Kasumi-1 (cell line): ENCODE measurements at regions not wholly inside any gene's neighbourhood (a gene's known extent, or its start where the extent isn't known, plus 50 kb on each side); places are given as distances from the start of the nearest gene placed in this dataset.
"Not testable (repeated sequence)": the region's sequence is repeated elsewhere in the genome, so short reads cannot be mapped to it uniquely, and the experiment has no call there.

Experiments
- DNase-seq, 2 experiments: peaks; one replicate each; lab custom pipeline; 2025; lab: John Stamatoyannopoulos, UW

DNA sequence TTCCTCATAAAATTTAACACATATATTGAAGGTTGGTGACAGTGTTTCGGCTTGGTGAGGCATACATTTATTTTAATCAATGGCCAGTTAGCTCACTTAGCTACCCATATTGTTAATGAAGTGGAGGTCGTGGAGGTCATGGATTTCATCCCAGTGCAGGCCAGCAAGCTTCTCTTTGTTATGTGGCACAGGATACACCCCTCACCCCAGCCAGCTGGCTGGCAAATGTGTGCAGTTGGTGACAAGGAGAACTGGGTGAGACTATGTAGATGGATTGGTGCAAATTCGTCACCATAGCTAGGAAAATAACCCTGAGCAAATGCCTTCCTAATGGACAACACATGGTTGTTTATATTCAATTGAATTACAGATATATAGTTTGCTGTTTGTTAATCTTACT lies 50.5 kb upstream of the FOXP2 start:
- no peak for DNase-seq

DNA sequence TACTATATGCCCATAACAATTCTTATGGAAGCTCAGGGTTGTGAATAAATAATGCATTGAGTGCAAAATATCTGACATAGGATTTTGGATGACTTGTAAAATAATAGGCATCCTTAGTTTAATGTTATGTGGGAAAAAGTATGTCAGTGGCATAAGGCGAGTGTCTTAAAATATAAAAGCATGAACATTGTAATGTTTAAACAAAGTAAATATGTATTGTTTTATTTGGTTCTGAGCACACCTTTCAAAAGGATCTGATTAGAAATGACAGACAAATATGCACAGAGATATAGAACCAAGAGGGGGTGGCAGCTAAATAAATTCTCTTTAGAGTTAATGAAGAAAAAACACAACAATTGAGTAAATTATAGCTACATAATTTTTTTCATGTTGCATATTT lies 51.3 kb upstream of the FOXP2 start:
- no peak for DNase-seq

DNA sequence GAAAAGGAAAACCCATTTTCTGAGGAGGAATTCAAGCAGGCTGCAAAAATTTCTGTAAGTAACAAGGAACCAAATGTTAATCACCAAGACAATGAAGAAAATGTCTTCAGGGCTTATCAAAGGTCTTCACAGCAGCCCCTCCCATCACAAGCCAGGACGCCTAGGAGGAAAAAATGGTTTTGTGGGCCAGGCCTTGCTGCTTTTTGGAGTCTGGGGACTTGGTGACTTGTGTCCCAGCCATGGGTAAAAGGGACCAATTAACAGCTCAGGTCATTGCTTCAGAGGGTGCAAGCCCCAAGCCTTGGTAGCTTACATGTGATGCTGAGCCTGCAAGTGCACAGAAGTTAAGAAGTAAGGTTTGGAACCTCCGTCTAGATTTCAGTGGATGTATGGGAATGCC lies 55.7 kb upstream of the FOXP2 start:
- DNase-seq, result no peak

DNA sequence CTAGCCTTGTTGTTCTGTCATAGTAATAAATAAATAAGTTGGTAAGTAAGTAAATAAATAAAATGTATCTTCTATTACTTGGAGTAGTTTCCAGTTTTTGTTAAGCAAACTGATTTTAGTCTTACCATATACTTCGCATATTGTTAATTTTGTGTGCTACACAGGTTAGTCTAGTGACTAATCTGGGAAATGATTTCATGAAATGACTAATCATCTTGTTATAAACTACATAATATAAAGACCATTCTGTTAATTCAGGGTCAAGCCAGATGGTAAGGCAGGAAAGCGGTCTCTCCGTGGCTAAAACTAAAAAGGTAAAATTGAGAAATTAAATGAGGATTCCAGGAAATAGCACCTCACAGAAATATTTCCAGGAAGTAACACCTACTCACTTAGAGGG lies 58.5 kb upstream of the FOXP2 start:
- no peak for DNase-seq

DNA sequence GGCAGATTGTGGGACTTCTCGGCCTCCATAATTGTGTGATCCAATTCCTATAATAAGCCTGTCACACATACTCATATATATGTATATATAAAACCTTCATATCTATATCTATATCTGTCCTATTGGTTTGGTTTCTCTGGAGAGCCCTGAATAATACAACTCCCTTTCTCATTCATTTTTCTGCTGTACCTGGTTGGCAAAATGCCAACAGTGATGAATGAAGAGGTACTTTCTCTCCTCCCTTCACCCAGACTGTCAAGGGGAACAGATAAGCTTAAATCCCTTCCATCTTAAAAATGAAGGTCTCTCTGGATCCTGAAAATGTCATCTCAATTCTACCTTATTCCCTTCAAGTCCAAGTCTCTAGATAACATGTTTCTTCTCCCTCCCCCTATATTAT lies 60.3 kb upstream of the FOXP2 start:
- DNase-seq, result no peak

DNA sequence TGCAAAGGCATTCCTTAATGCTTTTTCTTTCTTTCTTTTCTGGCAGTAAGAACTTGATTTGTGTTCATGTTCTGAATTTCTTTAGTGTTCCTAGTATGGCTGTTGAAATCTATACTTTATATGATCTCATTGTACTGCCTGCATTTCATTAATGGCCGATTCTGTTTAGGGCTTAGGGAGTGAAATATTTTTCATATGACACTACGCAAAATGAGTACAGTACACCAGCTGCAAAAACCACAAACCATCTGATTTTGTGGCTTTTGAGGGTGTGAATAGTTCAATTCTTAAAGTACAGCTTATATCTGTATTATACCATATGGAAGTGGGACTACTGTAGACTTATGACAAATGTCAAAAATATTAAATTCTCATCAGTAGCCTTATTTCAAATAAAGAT lies 69.1 kb upstream of the FOXP2 start:
- DNase-seq, result no peak

DNA sequence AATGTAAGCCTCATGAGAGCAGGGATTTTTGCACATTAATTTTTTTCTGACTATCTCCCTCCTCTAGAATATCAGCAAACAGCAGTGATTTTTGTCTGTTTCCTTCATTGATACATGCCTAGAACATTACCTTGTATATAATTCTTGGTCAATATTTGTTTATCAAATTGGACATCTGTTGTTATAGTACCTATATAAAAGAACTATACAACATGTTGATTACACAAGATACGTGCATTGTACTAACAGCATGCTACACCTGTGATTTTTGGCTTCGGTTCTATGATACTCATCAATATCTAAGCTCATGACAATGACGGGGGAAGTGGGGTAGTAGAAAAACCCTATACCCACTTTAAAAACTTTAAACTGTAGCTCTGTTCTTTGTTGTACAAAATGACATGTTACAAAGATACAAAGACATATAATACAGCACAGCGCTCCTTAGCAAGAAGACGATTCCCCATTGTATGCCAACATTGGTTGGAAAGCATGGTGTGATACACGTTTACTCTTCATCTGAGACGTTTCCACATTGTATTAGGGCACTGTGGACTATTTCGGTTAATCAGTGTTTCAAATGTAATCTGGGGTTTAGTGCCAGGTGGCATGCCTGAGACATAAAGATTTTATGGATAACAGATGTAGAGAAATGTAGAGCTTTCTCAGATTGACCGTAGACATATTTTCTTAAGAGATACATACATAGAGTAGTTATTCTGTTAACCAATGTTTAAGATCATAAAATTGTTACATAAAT lies 70.5 kb upstream of the FOXP2 start:
- no peak for DNase-seq

DNA sequence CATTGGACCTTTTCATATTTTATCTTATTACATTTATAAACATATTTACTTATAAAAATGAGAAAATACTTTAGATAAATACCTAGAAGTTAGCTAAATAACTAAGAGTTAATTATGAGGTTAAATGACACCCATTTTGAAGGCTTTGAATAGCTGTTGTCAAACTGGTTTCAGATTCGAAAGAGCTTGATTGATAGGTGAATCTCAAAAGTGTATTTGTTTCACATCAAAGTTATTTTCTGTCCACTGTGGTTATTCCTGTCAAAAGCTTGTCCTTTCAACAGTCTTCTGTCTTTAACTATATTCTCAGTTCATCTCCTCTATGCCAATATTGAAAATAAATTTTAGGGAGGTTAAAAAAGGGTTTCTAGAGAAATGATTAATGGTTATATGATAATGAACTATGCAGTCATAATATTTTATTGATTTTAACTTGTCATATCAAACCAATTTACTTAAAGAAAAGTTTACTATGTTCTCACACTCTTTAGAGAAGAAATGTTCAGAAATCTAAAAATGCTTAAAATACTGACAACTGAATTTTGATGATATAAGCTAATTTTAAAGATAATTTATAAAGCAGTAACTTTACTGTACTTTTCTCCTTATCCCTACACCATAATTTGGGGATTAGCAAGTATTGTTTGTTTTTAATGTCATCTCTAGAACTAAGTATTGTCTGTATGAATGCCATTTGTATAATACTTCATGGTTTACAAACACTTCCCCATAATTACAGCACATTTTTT lies 72.0 kb upstream of the FOXP2 start:
- DNase-seq, result no peak

DNA sequence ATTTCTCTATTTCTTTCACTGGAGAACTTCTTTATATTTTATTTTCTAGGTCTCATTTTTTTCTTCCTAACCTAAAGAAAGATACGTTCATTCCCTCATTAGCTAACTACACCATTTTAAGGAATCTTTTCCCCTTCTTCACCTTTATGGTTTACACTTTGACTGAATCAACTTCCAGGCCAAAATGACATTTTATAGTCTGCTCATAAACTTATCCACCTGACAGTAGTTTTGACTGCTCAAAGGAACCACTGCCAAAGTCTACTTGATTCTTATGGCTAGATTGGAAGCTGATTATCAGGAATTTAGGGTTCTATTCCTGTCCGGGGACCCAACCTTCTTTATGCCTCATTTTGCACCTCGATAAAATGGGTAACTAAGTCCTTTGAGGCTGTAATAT lies 73.0 kb upstream of the FOXP2 start:
- DNase-seq, result no peak

DNA sequence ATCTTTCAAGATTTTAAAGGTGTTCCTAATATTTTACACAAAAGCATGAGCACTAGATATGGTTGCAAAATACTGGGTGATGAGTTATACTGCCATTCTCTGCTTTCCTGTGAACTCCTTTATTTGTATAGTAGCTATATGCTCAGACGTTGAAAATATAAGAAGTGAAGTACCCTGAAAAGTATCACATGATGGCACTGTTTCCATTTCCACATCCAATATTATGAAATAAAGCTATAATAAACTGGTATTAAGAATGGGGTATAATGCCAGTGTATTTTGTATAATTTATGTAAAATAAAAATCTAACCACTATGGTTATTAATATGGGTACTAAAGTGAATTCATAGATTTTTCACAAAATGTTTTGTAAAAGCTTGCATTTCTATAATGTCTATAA lies 79.6 kb upstream of the FOXP2 start:
- no peak for DNase-seq

DNA sequence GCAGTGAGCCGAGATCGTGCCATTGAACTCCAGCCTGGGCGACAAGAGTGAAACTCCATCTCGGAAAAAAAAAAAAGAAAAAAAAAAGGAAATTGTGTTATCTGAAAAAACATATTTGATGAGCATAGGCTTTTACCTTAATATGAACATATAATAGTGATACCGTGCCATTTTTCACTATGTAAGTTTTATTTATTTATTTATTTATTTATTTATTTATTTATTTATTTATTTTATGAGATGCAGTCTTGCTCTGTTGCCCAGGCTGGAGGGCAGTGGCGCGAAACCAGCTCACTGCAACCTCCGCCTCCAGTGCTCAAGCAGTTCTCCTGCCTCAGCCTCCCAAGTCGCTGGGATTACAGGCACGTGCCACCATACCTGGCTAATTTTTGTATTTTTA lies 85.2 kb upstream of the FOXP2 start:
- DNase-seq, result not testable (repeated sequence)

DNA sequence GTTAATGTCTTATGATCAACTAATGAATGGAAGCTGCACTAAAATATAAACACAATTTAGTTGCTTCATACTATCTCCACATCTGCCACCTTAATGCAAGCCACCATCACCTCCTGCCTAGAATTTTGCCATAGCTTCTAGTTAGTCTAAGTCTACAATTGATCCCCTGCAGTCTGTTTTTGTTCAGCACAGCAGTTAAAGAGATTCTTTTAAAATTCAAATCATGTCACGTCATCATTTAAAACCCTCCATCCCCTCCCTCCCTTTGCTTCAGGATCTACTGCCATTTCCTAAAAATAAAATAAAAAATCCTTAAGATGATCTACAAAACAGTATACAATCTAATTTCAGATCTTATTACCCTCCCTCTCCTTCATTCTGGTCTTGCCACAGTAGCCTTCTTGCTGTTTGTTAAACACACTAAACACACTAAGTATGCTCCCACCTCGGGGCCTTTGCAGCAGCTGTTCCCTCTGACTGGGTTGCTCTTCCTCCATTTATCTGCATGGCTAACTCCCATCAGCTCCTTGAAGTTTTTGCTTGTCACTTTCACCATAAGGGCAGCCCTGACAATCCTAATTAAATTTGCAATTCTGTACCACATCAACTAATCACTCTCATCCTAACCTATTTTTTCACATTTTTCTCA lies 97.0 kb upstream of the FOXP2 start:
- no peak for DNase-seq

DNA sequence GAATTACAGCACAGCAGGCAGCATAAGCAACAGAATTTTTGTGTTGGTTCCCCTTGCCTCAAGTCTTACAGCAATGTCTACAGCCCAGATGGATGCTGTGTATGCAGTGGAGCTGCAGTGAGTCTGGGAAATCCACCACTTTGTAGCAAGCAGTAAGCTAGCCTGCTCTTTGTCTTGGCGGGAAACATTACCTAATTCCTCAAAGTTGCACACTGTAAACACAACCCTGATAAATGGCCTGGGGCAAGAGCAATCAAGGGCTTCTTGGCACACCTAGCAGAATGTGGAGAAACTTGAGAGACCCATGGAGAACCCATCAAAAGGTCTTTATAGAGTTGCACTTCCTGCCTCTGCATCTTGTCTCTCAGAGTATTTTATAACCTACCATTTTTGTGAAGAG lies 102.0 kb upstream of the FOXP2 start:
- DNase-seq, result no peak

DNA sequence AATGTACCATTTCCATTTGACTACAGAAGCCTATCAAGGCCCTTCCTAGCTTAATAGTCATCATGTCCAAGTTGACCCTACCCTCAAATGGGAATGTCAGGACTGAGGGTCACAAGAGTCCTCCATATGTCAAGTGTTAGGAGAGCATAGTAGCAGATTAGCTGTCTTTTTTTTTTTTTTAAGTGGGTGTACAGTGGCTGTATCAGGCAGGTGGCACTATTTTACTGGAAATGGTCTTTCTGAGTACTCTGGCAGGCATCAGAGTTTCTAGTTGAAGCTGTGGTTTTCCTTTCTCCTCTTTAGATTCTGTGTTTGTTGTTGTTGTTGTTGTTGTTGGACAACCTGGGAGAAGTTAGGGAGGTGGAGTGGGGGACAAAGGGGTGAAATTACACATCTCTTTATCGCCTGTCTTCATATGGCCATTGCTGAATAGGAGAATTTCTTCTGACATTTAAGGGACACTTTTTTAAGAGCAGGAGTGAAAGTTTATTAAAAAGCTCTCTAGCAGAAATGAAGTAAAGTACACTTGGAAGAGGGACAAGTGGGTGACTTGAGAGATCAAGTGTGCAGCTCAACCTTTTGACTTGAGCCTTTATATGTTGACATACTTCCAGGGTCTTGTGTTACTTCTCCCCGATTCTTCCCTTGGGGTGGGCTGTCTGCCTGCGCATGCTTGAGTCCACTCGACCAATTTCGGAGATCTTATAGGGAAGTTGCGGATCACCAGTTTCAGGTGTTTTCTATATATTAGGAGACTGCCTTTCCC lies 104.1 kb upstream of the FOXP2 start:
- no peak for DNase-seq

DNA sequence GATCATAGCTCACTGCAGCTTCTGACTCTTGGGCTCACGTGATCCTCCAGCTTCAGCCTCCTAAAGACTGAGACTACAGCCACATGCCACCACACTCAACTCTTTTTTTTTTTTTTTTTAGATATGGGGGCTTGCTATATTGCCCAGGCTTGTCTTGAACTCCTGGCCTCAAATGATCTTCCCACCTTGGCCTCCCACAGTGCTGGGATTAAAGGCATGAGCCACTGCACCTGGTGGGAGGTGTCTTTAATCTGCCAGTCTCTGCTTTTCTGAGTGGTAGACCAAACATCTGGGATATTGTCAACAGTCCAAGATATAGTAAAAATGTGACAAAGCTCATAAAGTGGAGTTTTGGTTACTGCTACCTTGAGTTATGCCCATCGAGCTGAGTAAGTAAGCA lies 104.9 kb upstream of the FOXP2 start:
- no peak for DNase-seq

DNA sequence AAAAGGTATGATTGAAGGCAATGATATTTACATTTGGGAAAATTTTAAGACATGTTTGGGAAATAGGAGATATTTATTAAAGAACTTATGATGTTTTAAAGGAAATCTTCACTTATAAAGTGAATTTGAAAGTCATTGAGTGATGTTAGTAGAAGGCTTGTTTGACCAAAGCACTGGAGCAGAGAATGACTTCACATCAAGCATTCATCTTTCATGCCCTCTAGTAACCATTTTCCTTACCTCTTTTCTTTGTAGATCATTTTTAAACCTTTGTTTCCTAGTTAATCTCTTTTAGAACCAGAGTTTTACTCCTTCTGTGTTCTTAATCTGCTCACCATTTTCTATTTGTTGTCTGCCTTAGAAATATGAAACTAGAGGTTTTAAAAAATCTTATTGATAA lies 111.3 kb upstream of the FOXP2 start:
- DNase-seq, result no peak

DNA sequence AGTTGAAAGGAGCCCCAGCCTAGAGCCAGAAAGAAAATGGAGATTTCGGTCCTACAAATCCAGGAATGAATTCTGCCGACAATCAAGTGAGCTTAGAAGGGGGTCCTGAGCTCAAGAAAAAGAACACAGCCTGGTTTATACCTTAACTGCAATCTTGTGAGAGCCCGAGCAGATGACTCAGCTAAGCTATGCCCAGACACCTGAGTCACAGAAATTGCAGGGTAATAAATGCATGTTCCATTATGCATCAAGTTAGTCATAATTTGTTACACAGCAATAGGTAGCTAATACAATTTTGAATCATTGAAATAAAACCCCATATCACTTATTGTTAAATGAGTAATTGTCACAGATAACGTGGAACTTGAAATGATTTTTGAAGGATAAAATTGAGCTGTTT lies 111.8 kb upstream of the FOXP2 start:
- no peak for DNase-seq

DNA sequence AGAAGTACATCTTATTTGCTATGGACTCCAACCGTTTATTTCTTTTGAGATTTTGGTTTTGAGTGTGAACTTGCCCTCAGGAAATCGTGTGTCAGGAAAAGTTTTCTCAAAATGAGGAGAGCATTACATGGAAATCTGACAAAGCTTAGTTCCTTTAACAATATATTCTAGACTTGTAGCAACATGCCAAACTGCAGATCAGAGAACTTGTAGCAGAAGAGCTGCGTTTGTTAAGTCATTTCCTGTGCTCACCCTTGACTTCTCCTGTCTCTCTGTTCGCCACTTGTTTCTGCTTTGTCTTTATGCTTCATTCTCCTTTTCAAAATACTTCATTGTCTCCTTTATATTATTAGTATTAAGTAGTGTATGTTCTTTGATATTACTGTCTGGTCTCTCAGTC lies 116.6 kb upstream of the FOXP2 start:
- peak; percentile 26 to 32 for DNase-seq

DNA sequence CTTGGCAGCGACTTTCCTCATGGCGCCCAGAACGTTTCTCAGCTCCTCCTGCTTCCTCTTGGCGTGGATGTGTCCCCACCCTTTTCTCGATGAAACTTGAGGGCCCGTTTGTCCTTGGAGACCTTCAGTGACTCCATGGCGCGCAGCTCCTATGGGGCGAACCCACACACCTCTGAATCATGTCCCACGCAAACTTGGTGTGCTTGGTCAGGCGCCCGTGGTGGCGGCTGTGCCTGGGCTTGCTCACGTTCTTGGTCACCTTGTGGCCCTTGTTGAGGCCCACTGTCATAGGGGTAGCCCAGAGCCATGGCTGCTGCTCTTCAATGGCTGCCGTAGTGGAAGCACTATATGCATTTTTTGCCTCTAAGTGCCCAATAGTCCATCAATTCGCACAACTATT lies 117.5 kb upstream of the FOXP2 start:
- no peak for DNase-seq

DNA sequence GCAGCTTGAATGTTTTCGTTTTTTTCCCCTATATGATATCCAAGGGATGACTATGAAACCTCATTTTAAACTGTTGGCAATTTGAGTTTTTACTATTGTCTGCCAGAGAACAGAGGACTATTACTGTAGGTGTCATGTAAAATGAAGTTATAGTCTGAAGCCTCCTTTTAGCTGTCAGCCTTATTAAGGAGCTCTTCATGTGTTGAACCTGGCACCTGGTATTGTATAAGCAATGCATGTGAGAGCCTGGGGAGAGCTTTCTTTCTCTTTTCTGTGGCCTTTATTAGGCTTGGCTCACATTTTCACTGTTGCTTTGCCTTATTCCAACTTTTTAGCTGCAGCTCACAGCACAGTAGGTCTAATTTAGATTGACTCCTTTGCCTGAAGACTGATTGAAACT lies 119.1 kb upstream of the FOXP2 start:
- no peak for DNase-seq

DNA sequence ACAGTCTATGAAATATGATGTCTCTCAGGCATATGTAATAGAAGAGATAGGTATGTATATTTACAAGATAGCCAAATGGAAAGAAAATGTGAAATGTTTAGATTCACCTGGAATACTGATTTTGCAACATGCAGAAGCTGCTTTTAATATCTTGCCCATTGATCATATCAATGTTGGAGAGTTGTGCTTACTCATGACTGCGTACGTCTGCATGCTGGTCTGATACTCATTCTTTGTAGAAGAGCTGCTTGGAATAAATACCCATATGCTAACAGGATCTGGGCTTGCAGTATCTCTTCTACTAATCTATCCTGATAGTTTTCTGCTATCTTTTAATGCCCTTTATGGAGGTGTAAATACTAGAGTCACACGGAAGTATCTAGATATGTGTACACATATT lies 120.6 kb upstream of the FOXP2 start:
- DNase-seq, result no peak

DNA sequence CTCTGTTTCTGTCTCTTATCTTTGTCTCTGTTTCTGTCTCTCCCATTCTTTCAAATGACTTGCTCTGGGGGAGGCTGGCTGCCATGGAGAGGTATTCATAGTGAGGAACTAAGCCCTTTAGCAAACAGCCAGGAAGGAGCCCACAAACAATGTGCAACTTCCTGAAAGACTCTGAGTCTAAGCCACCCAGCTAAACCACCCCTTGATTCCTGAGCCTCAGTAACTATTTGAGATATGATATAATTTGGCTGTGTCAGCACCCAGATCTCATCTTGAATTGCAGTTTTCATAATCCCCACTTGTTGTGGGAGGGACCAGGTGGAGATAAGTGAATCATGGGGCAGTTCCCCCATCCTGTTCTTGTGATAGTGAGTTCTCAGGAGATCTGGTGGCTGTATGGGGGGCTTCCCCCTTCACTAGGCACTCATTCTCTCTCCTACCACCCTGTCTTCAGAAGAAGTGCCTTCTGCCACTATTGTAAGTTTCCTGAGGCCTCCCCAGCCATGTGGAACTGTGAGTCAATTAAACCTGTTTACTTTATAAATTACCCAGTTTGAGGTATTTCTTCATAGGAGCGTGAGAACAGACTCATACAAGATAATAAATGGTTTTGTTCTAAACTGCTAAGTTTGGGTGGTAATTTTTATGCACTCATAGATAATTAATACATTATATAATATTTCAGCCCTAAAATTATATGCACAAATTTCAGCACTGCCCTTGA lies 121.2 kb upstream of the FOXP2 start:
- peak; percentile 76 to 84 for DNase-seq
